DMS114 treated with DMSO at 0.1 percent for 48 hours (cell line): ENCODE measurements at regions not wholly inside any gene's neighbourhood (a gene's known extent, or its start where the extent isn't known, plus 50 kb on each side); places are given as distances from the start of the nearest gene placed in this dataset.

ENCODE experiments used
- DNase-seq: peaks from one replicate; lab custom pipeline; 2025; ENCODE audit not compliant: unreplicated experiment; lab: John Stamatoyannopoulos, UW

DNA sequence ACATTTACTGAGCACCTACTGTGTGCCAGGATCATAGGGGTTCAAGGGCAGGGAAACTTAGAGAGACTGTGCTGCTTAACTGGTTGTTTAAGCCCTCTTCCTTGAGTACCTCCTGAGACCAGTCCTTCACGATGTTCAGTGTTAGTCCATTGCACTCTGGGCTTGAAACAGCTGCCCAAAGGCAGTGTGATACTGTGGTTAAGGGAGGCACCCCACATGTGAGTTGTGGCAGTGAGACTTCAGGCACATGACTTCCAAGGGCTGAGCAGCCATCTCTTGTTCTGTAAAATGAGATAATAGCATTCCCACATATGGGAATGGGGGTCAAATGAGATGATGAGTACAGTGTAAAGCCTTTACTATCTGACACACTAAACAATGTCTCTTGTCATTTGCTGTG is 75.1 kb downstream of the LINGO1 start:
- no peak for DNase-seq

DNA sequence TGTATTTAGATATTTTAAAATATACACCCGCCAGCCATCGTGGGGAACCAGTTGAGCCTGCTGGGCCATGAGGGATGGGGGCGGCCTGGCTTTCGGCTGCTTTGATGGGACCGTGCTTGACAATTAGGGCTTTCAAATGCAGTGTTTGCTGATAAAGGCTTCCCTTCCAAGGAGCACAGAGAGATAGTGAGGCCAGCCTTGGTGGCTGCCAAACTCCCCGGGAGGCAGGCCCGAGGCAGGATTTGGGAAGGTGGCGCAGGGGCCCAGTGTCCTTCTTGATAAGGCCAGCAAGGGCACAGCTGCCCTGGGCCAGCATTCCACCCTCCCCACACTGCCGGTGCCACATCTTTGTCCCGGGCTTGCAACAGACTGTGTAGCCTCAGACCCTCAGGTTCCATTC is 75.6 kb downstream of the LINGO1 start:
- DNase-seq: no peak

GRCh38 chr15:77556622-77557021 is 76.1 kb downstream of the LINGO1 start:
- no peak for DNase-seq

GRCh38 chr15:77555232-77555631 is 77.5 kb downstream of the LINGO1 start:
- DNase-seq: no peak

DNA sequence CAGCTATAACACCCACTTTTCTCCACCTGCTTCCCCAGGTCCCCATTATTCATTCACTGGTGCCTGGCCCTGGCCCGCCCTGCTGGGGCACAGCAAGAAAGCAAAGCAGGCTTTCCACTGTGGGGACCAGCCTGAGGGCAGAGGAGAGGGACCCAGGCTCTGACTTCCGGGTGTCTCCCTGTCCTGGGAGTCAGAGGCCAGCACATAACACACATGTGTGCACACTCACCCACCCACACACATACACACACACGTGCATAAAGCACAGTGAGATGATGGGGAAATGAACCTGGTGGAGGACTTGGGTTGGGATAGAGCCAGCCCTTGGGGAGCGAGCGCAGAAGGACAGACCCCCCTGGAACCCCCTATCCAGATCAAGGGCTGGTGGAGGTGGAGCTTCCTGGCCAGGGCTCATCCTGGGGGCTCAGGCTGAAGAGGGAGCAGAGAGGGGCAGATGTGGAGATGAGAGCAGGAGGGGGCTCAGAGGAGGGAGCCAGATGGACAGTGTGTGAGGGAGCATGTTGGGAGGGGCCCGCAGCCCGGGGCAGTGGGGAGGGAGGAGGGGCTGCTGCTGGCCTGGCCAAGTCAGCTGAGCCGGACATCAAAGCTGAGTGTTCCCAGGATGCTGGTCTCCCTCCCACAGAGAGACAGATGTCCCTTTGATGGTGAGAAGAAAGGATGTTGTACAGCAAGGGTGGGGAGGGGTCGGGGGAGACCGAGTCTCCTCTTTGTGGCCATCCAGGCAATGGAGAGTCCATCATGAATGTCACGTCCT is 78.2 kb downstream of the LINGO1 start:
- DNase-seq: no peak

- DNase-seq: no peak
Observed at GRCh38 chr15:77553695-77554094, 79.0 kb downstream of the LINGO1 start.

- no peak for DNase-seq
Observed at GRCh38 chr15:77553257-77553656, 79.5 kb downstream of the LINGO1 start.

DNA sequence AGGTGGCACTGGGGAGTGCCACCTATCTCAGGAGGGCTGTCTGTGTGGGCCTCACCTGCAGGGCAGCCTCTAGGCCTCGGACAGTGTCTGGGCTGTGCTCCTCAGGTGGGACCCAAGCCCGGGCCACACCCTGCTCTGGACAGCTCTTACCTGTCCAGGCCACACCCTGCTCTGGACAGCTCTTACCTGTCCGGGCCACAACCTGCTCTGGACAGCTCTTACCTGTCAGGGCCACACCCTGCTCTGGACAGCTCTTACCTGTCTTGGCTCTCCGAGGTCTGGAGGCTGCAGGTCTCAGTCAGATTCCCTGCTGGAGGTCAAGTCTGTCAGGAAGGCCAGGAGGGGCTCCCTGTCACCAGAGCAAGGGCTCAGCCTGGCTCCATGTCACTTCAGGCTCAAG is 80.6 kb downstream of the LINGO1 start:
- no peak for DNase-seq

GRCh38 chr15:77550301-77551251 is 82.1 kb downstream of the LINGO1 start:
- no peak for DNase-seq

DNA sequence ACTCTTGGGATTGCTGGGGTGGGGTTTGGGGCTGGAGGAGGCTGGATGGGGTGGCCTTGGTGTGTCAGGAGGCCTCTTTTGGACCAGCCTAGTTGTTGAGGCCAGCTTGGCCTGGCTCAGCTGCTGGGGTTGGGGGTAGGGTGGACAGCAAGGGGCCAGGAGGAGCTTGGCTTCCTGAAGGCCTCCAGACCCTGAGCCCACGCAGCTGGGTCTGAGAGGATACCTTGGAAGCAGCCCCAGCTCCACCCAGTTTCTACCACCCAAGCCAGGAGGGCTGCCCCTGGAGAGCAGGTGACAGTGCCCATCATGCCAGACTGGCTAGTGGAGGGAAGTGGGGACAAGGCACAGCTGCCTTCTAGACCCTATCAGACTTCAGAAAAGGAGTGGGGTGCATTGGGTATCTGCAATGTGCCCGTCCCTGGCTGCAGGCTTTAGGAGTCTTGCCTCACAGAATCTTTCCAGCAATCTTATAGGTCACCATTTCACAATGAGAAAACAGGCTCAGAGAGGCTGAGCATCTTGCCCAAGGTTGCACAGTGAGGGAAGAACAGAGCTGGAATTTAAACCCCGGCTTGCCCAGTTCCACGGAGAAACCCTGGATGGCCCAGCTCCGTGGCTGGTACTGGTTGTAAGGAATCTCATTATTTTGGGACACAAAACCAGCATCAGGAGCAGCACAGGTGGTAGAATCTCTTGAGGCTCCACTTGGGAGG is 83.0 kb downstream of the LINGO1 start:
- no peak for DNase-seq

DNA sequence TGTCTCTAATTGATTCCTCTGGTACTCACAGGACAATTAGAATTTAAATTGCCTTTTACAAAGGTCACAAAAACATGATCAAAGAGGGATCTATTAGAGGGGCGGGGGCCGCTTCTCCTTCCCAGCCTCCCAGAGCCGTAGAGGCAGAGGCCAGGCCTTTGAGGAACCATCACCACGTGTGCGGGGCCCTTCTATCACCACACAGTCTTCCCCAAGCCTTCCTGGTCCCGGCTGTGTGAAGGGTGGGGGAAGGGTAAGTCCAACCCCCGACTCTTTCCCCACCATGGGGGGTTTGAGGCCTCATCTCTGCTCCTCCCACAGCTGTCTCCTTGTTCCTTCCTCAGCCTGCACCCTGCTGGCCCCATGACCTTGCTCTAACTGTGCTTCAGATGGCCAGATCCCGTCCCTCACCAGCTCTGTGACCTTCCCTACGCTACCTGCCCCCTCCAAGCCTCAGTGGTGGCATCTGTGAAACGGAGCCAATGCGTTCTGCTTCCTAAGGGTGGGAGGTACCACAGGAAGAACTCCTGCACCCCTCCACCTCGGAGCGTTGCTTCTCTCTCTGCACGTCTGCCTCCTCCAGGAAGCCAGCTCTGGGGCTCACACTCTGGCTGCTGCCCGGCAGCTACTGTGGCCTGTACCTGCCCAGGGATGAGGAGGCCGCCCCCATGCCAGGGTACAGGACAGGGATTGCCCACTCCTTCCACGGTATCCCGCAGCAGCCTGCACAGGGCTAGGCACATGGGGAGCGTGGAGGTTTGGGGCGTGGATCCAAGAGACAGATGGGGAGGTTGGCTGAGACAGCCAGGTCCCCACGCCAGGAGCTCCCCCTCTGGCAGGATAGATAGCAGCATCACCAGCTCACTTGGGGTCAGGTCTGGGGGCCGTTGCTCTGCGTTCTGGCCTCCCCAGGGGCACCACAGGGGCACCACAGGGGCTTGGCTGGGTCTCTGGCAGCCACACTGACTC is 83.8 kb downstream of the LINGO1 start:
- DNase-seq: no peak

DNA sequence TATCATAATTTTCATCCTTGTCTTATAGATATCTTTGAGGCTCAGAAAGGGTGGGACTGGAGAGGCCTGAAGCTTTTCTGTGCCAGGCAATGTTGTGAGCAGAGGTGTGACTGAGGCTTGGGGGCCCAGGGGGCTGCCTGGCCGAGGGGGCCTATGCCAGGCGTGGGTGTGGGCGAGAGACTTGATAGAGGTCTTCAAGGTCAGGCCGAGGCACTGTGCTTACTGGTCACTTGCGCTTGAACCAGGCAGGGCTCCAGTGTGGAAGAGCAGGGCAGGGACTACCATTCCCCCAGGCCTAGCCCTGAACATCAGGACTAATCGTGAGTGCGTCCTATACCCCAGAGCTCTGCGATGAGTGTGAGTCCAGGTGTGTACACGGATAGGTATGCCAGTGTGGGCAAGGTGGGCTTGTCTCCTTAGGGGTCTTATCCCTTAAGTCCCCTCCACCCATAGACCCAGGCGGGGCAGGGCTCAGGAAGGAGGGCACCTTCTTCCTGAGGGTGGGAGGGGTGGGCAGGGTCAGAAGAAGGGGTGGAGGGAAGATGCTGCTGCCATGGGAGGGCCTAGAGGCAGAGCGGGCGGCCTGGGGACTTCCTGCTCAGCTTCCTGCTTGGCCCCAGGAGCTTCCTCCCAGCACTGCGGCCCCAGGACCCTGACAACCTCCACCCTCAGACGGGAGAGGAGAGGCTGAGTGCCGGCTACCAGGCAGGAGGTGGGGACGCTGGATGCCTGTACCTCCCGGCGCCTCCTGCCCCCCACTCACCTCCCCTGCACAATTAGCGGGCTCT is 84.7 kb downstream of the LINGO1 start:
- DNase-seq: no peak

DNA sequence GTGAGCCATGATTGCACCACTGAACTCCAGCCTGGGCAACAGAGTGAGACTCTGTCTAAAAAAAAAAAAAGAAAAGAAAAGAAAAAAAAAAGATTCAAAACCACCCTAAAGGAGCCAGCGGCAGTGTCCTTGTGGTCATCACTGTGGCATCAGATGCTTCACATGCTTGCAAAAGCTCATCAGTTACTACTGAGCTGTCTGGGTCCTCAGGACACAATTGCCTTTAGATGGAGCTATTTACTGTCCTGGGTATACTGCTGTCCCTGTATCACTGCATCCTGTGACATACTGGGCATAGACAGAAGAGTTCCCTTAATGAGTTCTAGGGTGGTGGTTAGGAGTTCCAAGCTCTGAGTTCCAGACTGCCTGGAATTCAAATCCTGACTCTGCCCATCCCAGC is 85.8 kb downstream of the LINGO1 start:
- no peak for DNase-seq

- no peak for DNase-seq
Observed at GRCh38 chr15:77546050-77546501, 86.6 kb downstream of the LINGO1 start.

DNA sequence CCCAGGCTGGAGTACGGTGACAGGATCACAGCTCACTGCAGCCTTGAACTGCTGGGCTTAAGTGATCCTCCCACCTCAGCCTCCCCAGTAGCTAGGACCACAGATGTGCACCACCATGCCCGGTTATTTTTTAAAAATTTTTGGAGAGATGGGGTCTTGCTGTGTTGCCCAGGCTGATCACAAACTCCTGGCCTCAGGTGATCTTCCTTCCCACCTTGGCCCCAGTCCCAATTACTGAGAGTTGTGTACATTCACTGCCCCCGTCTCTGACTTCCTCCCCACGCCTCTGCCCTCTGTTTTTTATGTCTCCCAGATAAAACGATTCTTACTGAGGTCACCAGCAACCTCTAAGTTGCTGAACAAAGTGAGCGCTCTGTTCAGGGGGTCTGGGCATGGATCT is 87.7 kb downstream of the LINGO1 start:
- DNase-seq: no peak

DNA sequence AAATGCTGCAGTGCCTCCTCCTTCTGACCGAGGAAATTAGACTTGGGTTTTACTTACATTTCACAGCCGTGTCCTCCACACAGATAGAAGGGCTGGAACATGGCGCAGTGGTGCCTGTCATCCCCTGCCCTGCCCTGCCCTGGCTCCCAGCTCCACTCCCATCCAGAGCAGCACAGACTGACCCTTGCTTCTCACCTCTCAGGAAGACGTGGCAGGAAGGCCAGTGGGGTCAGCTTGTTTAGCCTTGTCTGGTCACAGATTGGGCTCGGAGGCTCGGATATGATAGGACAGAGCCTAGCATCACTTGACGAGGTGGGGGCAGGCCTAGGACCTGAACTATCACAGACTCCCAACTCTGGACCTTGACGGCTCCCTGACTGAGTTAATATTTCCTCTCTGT is 88.5 kb downstream of the LINGO1 start:
- DNase-seq: no peak

GRCh38 chr15:77543159-77543882 is 89.4 kb downstream of the LINGO1 start:
- DNase-seq: peak; percentile 71

- DNase-seq: no peak
Observed at GRCh38 chr15:77542491-77543001, 90.2 kb downstream of the LINGO1 start.
